Fibroblast of lung (primary cell): ENCODE measurements at regions not wholly inside any gene's neighbourhood (a gene's known extent, or its start where the extent isn't known, plus 50 kb on each side); places are given as distances from the start of the nearest gene placed in this dataset.

Source experiments
- EZH2 ChIP-seq: IDR thresholded peaks from 2 replicates; pipeline ENCODE4 v1.5.1; 2012; ENCODE audit warnings: low read length, control low read depth, mild to moderate bottlenecking; ENCODE audit errors: missing control alignments
- TF ChIP-seq, protein P1 (sequence below), 2 donors: IDR thresholded peaks in 1 of 2; conservative IDR thresholded peaks in 1 of 2; 1 replicate in 1 of 2; 2 replicates in 1 of 2; pipeline ENCODE4 v1.5.1; 2011 to 2012; ENCODE audit warnings: low read length in 2 of 2, control low read depth in 1 of 2, inconsistent platforms in 1 of 2, low read depth in 1 of 2, mild to moderate bottlenecking in 1 of 2

DNA sequence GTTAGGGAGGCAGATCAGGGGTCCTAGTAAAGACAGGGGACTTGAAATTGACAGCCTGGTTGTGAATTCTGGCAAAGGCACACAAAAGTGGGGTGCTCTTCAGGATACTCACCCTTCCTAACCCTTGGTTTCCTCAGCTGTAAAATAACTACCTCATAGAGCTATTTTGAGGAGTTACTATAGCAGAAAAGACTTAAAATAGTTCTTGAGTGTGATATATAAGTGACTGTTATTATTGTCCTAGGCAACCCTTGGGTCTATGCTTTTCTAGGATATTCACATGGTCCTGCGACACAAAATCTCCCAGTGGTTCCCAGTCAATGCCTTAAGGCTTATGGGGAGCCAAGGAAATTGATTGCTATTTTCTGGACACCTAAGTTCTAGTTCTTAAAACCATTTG is 98.1 kb upstream of the NAMPT start:
- TF ChIP-seq, protein P1, sequence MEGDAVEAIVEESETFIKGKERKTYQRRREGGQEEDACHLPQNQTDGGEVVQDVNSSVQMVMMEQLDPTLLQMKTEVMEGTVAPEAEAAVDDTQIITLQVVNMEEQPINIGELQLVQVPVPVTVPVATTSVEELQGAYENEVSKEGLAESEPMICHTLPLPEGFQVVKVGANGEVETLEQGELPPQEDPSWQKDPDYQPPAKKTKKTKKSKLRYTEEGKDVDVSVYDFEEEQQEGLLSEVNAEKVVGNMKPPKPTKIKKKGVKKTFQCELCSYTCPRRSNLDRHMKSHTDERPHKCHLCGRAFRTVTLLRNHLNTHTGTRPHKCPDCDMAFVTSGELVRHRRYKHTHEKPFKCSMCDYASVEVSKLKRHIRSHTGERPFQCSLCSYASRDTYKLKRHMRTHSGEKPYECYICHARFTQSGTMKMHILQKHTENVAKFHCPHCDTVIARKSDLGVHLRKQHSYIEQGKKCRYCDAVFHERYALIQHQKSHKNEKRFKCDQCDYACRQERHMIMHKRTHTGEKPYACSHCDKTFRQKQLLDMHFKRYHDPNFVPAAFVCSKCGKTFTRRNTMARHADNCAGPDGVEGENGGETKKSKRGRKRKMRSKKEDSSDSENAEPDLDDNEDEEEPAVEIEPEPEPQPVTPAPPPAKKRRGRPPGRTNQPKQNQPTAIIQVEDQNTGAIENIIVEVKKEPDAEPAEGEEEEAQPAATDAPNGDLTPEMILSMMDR (conservative IDR thresholded peaks at IDR 0.05 in 1 of 2, IDR thresholded peaks at IDR 0.05 in 1 of 2; ENCODE audit: low read depth in 1 of 2, low read length in 2 of 2), result no peak
- no peak for TF ChIP-seq EZH2
